ENCODE measurements at regions not wholly inside any gene's neighbourhood (a gene's known extent, or its start where the extent isn't known, plus 50 kb on each side); places are given as distances from the start of the nearest gene placed in this dataset.

GRCh38 chr5:74243634-74244033 lies 396.9 kb downstream of the ENC1 start:
- no peak overlapping the region for H3K4me3 ChIP-seq (ENCODE audit: low read length)
- TF ChIP-seq CTCF (conservative IDR thresholded peaks at IDR 0.05; ENCODE audit: low read depth, low read length), result no peak
- no peak for DNase-seq (ENCODE audit: low read depth)

- no peak overlapping the region for H3K4me3 ChIP-seq (ENCODE audit: low read length)
- DNase-seq (ENCODE audit: low read depth), result no peak
- TF ChIP-seq CTCF (conservative IDR thresholded peaks at IDR 0.05; ENCODE audit: low read depth, low read length), result no peak
Observed at GRCh38 chr5:74242516-74242915, 398.0 kb downstream of the ENC1 start.

- TF ChIP-seq CTCF (conservative IDR thresholded peaks at IDR 0.05; ENCODE audit: low read depth, low read length), result no peak
- no peak overlapping the region for H3K4me3 ChIP-seq (ENCODE audit: low read length)
- DNase-seq (ENCODE audit: low read depth), result no peak
Observed at GRCh38 chr5:74241751-74242140, 398.8 kb downstream of the ENC1 start.

- no peak for DNase-seq (ENCODE audit: low read depth)
- TF ChIP-seq CTCF (conservative IDR thresholded peaks at IDR 0.05; ENCODE audit: low read depth, low read length), result no peak
Observed at GRCh38 chr5:74240783-74241750, 399.5 kb downstream of the ENC1 start.

GRCh38 chr5:74239261-74239660 lies 401.3 kb downstream of the ENC1 start:
- DNase-seq (ENCODE audit: low read depth), result no peak
- TF ChIP-seq CTCF (conservative IDR thresholded peaks at IDR 0.05; ENCODE audit: low read depth, low read length), result no peak

More at GRCh38 chr5:74240783-74241750, 399.5 kb downstream of the ENC1 start:
- H3K4me3 ChIP-seq (ENCODE audit: low read length), result no peak overlapping the region

GRCh38 chr5:74237571-74238145 lies 402.9 kb downstream of the ENC1 start:
- no peak for TF ChIP-seq CTCF (conservative IDR thresholded peaks at IDR 0.05; ENCODE audit: low read depth, low read length)
- DNase-seq (ENCODE audit: low read depth), result no peak
- H3K4me3 ChIP-seq (ENCODE audit: low read length), result no peak overlapping the region

More at GRCh38 chr5:74239261-74239660, 401.3 kb downstream of the ENC1 start:
- no peak overlapping the region for H3K4me3 ChIP-seq (ENCODE audit: low read length)
